Astrocyte (in vitro differentiated cells and primary cell): ENCODE measurements at regions not wholly inside any gene's neighbourhood (a gene's known extent, or its start where the extent isn't known, plus 50 kb on each side); places are given as distances from the start of the nearest gene placed in this dataset.

Source experiments
- CTCF ChIP-seq: IDR thresholded peaks from 2 replicates; pipeline ENCODE4 v1.5.1; 2011; ENCODE audit warnings: low read depth, mild to moderate bottlenecking, inconsistent platforms, low read length, moderate library complexity; ENCODE audit not compliant: insufficient read depth
- EZH2 ChIP-seq: IDR thresholded peaks from 2 replicates; pipeline ENCODE4 v1.6.1; 2012; ENCODE audit warnings: mild to moderate bottlenecking, low read length, inconsistent platforms; ENCODE audit not compliant: insufficient read depth

- TF ChIP-seq CTCF (peak; percentile 59), EZH2 (no peak)
Measured at GRCh38 chr10:6786579-6787031, 206.5 kb upstream of the PRKCQ start.
